GM19468 (cell line): ENCODE measurements at regions not wholly inside any gene's neighbourhood (a gene's known extent, or its start where the extent isn't known, plus 50 kb on each side); places are given as distances from the start of the nearest gene placed in this dataset.
"Not testable (repeated sequence)": the region's sequence is repeated elsewhere in the genome, so short reads cannot be mapped to it uniquely, and the experiment has no call there.

Experiments
- ATAC-seq: cut with Tn5 transposase; IDR thresholded peaks from one replicate; pipeline ENCODE4 v1.9.1; 2021; ENCODE audit warnings: mild to moderate bottlenecking, moderate library complexity, moderate number of reproducible peaks; ENCODE audit not compliant: unreplicated experiment; ENCODE audit errors: extremely low read depth

DNA sequence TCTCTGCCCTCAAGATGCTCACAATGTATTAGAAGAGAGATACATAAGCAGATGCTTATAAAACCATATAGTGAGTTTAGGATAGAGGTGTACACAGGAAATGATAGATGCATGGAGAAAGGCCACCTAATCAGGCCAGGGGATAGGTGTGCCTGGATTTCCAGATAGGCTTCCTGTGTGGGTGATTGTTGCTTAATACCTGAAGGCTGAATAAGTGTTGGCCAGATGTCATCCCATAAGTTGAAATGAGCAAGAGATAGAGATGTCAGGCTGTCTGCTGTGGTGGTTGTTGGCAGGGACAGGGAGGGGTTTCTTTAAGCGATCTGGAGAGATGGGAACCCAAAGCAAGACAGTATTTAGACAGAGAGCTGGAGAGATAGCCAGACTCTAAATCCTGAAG lies 109.8 kb upstream of the SGK1 start:
- no peak for ATAC-seq

DNA sequence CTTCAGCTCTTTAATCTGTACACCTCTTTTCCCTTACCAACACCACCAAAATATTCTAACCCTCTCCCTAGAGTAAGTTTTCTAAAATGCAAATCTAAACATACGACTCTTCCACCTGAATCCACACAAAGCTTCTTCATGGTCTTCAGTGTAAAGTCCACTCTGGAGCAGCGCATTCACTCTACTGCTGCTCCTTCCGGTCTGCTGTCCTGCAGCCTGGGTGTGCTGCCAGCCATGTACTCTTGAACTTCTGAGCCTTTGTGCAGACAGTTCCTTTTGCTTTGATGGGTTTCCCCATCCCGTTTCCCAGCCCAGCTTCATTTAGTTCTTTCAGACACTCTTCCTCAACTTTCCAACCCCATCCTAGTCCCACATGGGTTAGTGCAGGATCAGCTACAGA lies 108.7 kb upstream of the SGK1 start:
- ATAC-seq, result no peak

DNA sequence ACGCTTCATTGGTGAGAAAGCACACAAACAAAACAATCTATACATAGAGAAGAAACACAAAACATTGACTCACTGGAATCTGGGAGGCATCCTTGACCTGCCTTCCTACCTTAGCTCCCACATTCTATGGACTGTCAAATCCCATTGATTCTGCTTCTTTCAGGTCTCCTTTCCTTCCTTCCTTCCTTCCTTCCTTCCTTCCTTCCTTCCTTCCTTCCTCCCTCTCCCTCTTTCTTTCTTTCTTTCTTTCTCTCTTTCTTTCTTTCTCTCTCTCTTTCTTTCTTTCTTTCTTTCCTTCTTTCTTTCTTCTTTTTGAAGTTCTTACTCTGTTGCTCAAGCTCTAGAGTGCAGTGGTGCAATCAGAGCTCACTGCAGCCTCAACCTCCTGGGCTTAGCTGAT lies 108.0 kb upstream of the SGK1 start:
- not testable (repeated sequence) for ATAC-seq

DNA sequence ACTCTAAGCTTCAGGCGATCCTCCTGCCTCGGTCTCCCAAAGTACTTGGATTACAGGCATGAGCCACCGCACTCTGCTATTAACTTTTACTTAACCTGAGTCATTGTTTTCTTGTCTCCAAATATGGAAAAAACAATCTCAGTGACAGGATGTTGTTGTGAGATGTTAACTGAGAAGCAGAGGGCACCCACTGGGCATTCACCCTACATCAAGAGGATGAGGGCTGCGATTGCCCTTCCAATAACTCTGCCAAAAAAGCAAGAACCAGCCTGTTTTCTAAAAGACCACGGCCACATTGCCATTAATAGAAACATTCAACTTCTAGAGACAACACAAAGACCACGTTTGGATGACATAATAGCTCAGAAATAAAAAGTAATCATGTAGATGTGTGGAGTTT lies 107.6 kb upstream of the SGK1 start:
- no peak for ATAC-seq

DNA sequence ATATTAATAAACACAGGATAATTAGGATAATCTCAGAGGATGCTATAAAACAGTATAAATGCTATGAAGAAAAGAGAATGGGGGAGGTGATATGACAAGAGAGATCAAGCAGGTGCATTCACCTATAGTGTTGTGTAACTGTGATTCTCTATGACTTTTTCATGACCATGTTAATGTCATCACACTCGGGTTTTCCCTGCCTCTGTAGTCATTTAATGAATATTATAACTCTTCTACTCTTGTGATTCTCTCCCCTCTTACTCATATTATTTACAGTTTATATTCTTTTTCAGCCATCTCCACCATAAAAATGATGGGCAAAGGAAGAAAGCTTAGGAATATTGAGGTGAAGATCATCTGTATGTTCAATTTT lies 106.9 kb upstream of the SGK1 start:
- ATAC-seq, result no peak

DNA sequence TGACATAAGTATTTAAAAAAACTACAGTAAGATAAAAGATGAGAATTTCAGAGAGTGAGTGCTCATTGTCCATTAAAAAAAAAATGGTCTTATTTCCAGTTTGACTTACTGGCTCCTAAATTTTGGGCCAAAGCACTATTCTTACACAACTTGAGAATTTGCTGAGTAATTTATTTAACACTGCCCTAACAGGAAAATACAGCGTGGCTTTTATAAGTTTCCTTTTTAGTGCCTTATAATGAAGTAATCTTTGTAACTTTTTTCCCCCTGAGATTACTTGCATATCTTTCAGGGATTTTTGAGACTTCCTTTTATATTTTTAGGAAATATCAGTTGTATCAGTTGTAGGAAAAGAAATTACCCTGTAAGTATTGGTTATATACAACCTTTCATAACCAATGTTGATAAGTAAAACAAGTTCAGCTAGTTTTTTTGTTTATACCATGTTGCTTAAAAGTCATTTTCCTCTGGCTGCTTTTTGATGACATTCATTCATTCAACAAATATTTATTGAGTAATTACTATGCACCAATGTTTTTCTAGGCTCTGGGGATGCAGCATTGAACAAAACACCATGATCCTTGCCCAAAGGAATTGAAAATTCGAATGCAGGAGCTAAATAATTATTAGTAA lies 106.4 kb upstream of the SGK1 start:
- ATAC-seq, result no peak

DNA sequence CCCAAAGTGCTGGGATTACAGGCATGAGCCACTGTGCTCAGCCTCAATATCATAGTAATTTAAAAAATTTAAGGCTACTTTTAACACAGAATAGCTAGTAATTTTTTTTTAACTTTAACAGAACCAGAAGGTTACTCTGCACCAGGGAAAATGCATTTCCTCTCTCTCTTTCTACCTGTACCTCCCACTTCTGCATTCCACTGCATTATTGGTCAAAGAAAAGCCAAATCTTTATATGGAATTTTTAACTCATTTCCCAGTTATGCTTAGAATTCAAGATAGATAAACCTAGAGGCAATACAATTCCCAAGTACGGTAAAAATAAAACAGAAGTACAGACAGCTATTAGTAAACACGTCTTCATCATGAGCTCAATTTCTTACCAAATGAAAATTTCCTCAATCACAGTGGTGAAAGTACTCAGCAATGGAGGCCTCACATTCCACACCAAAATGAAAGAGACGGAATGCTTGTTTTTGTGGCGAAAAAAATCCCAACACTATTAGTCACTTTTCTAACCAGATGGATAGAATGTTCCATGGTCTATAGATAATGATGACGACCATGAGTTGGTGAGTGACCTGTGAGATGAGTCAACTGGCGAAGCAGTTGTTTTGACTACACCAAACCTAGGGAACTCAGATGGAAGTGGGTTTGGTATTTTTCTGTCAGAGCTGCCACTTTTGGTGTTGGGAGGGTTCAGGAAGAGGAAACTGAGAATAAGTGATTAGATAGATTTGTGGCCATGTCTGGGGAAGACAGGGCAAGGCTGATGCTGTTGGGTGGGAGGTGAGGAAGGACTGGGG lies 104.7 kb upstream of the SGK1 start:
- no peak for ATAC-seq

DNA sequence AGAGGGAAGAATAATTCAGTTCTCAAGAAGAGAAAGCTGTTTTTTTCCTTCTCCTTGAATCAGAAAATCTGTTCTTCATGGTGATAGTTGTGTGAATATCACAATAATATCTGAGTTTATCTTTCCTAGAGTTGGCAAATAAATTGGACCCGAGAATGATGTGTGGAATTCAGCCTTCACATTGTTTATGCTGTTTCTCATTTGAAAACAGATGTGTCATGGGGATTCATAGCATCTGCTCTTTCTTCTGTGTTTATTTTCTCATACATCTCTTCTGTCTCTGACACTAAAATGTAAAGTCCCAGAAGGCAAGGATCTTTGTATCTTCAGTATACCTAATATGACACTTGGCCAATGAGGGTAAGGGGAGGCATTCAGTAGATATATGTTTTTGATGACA lies 103.6 kb upstream of the SGK1 start:
- no peak for ATAC-seq

DNA sequence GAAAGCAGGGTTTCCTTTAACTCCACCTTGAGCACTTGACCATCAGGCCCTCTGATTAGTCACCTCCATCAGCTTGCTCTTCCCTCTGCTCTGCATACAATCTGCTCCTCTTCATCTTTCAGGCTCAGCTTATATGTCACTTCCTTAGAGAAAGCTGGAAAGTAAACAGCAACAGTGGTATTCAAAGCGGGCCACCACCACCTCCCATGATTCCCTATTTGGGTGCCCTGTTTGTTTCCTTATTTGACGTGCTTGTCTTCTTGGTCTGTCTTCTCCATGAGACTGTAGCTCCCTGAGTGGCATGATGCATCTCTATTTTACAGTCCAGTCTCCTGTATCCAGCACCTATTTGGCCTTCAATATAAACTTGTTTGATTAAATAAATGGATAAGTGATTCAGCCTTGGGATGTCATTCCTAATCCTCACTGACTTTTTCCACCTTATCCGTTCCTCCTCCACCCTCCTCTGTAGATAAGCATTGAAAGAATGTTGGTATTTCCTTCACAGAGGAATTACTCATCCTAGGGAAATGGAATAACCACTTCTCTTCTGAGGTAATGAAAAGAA lies 102.8 kb upstream of the SGK1 start:
- ATAC-seq, result no peak

DNA sequence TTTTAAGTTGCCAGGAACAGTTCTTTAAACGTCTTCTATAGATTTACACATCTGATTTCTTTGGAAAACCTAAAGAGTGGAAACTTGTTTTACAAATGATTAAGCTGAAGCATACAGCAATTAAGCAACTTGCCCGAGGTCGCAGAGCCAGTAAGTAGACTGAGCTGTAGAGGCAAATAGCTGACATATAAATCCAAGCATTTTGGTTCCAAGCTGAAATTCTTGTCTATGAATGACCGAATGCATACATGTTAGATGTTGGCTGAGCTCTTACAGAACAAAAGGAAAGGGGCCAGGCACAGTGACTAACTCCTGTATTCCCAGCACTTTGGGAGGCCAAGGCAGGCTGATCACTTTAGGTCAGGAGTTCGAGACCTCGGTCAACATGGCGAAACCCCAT lies 101.8 kb upstream of the SGK1 start:
- no peak for ATAC-seq

DNA sequence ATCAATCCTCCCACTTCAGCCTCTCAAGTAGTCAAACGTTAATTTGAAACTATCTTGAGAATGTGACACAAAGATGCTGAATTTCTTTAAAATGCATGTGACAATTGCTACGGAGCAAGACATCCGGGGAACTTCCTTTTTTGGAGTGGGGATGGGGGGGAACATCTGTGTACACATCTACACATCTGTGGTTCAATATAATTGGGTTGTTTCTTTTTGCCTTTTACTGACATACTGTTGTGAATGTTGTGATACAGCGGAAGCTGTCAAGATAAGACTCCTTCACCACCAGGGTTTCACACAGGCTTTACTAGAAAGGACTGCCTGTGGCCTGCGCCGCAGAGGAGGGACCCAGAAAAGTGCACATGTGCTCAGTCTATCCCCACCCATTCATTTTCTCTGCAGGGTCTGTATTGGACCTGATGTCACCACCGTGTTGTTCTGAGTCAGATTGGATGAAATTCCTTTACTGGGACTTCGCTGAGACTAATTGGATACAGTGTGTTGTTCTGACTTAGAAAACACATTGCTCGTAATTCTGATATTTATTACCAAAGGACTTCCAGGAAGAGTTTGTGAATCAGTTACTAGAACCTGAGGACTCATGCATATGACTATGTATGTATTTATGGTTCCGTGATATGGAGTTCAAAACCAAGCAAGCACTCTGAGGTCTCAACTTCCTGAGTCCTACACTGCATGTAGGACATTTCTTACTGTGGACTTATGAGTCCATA lies 98.7 kb upstream of the SGK1 start:
- no peak for ATAC-seq

DNA sequence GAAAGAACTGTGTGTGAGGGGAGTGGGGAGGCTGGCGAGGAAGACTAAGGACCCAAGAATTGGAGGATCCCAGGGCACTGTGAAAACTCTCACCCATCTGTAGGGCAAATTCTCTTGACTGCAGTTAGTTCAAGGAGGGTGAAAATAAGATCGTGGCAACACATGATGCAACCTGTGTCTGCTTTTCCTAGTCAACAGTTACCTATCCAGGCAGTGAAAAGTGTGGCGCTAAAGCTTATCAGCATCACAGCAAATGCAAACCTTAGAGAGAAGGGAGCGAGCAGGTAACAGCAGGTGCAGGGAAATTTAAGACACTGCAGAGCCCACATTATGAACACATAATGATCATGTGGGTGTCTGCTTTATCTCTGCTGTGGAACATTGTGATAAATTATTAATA lies 97.7 kb upstream of the SGK1 start:
- no peak for ATAC-seq

DNA sequence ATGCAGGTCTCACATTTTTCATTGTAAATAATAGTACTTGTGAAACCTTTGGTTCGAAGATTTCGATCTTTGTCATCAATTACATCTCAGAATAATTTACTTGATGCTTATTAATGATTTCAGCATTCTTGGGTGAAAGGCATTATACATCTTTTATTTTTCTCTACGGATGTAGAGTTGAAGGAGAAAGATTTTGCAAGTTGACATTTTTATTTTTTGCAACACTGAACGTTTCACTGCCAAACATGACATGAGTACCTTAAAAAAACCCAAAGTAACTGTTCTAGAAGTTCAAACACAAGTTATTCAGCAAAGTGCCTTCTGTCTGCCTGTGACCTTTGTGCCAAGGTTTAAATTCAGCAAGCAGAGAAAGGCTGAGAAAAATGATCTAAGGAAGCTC lies 97.3 kb upstream of the SGK1 start:
- no peak for ATAC-seq

DNA sequence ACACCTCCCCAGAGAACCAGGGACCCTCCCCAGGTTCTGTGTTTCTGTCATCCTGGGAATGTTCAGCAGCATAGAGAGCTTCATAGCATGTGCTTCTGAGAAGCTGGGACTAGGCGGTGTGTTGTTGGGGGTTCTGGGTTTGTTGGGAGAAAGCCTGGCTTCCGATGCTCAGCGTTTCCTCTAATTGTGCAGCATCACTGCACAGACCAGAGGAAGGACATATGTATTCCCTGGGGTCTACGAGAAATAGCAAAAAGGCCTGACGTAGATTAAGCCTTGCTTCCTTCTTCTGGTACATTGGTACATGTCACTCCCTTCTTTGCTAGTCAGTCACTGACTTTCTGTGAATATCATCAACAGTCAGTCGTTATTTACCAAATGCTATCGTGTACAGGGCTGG lies 96.9 kb upstream of the SGK1 start:
- ATAC-seq, result no peak

DNA sequence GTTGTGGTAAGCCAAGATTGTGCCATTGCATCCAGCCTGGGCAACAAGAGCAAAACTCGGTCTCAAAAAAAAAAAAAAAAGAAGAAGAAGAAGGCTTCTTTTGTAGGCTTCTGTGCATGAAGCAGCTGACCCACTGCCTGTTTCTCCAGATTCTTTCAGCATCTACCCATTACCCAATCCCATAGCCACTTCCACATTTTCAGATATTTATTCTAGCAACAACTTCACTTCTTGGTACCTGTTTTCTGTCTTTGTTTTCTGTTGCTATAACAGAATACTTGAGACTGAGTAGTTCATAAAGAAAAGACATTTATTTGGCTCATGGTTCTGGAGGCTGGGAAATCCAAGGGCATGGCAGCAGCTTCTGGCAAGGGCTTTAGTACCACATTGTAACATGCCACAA lies 95.3 kb upstream of the SGK1 start:
- no peak for ATAC-seq

DNA sequence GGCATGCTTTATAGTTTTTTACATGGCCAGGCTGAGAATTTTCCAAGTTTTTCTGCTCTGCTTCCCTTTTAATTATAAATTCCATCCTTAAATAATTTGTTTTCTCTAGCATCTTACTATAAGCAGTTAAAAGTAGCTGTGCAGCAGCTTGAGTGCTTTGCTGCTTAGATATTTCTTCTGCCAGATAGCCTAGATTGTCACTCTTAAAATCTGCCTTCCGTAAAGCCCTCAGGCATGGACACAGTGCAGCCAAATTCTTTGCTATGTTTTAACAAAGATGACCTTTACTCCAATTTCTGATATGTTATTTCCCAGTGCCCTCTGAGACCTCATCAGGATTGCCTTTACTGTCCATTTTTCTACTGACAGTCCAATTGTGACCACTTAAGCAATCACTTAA lies 92.6 kb upstream of the SGK1 start:
- no peak for ATAC-seq

DNA sequence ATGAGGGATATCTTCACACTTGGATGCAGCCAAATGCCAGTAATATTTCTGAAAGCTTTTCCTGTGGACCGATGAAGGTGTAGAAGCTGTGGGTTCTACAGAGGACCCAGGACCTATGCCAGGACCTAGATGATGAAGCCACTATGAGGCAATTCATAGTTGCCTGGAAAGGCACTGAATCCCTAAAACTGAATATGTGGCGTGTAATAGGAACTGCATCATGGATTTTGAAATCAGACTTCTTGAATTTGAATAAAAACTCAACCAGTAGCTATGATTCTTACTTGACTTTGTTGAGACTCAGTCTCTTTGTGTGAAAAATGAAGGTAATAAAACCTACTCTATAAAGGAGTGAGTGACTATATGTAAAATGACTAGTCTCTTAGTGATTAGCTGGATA lies 89.9 kb upstream of the SGK1 start:
- no peak for ATAC-seq

DNA sequence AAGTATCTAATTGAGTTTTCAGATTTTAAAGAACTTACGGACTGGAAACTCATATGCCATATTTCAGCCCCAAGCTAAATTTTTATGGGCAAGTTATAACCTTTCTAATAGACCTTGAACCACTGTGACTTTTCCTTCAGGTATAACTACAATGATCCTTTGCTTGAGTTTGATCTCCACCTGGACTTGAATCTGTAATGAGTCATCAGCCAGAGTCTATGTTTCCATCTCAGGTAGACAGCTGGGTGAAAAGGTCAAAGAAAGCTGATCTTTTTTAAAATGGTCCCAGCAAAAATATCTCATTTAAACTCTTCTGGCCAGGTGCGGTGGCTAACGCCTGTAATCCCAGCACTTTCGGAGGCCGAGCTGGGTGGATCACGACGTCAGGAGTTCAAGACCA lies 88.4 kb upstream of the SGK1 start:
- ATAC-seq, result no peak

DNA sequence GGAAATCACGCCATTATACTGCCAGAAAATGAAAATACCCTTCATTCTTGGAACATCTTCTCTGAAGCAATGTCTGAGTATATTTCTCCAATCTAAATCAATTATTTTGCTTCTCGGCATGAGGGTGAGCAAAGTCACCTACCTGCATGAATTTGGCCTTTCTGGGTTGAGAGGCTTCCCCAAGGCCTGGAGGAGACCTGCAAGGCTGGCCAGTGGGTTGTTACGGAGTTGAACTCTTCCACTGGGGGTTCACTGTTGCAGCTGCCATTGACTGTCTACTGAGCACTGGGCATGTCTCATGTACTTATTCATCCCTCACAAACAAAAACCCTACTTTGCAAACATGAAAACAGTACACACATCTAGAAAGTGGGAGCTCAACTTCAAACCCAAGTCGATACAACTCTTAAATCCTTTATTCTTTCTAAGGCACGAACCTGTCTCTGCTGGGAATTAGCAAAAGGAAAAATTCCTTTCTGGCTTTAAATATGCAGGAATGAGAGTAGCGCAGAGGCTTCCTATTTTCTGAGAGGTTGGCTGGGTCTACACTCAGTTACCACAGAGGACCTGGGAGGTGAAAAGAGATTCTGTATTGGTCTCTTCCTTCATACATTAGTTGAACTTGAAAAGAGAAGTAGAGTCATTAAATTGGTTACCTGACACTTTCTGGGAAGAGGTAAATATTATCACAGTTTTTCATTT lies 87.6 kb upstream of the SGK1 start:
- ATAC-seq, result no peak

DNA sequence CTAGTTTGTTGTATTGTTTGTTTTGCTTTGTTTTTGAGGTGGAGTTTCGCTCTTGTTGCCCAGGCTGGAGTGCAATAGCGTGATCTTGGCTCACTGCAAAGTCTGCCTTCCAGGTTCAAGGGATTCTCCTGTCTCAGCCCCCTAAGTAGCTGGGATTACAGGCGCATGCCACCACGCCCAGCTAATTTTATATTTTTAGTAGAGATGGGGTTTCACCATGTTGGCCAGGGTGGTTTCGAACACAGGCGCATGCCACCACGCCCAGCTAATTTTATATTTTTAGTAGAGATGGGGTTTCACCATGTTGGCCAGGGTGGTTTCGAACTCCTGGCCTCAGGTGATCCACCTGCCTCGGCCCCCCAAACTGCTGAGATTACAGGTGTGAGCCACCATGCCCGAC lies 85.4 kb upstream of the SGK1 start:
- not testable (repeated sequence) for ATAC-seq
